GM23248 (cell line): ENCODE measurements at regions not wholly inside any gene's neighbourhood (a gene's known extent, or its start where the extent isn't known, plus 50 kb on each side); places are given as distances from the start of the nearest gene placed in this dataset.

Experiments
- DNase-seq: peaks from one replicate; pipeline ENCODE4 v3.0.0-alpha.2; 2015
- H2AFZ ChIP-seq: fragments of 200-600 bp; sonication (generic); 2 replicates; pipeline ENCODE4 v1.6.1; 2016; ENCODE audit warnings: antibody characterized with exemption
- H3F3A ChIP-seq: fragments of 200-600 bp; sonication (generic); 2 replicates; pipeline ENCODE4 v1.6.1; 2016; ENCODE audit warnings: mild to moderate bottlenecking, antibody characterized with exemption, mixed run types; ENCODE audit not compliant: insufficient read depth
- H3K27ac ChIP-seq: fragments of 200-600 bp; sonication (generic); 2 replicates; pipeline ENCODE4 v1.5.1; 2016; ENCODE audit warnings: mild to moderate bottlenecking
- H3K27me3 ChIP-seq: fragments of 200-600 bp; sonication (generic); replicated peaks from 2 replicates; pipeline ENCODE4 v1.6.1; 2016; ENCODE audit warnings: mild to moderate bottlenecking; ENCODE audit not compliant: insufficient read depth
- H3K36me3 ChIP-seq: fragments of 200-600 bp; sonication (generic); 2 replicates; pipeline ENCODE4 v1.6.1; 2016; ENCODE audit warnings: low read depth, mild to moderate bottlenecking
- H3K4me1 ChIP-seq: fragments of 200-600 bp; sonication (generic); 2 replicates; pipeline ENCODE4 v1.6.1; 2016; ENCODE audit warnings: mild to moderate bottlenecking; ENCODE audit not compliant: insufficient read depth
- H3K4me2 ChIP-seq: fragments of 200-600 bp; sonication (generic); one replicate; pipeline ENCODE4 v1.6.1; 2016; ENCODE audit warnings: mild to moderate bottlenecking; ENCODE audit not compliant: unreplicated experiment
- H3K4me3 ChIP-seq: fragments of 200-600 bp; sonication (generic); 2 replicates; pipeline ENCODE4 v1.5.1; 2016; ENCODE audit warnings: mild to moderate bottlenecking
- H3K79me2 ChIP-seq: fragments of 200-600 bp; sonication (generic); 2 replicates; pipeline ENCODE4 v1.6.1; 2016; ENCODE audit warnings: mild to moderate bottlenecking; ENCODE audit not compliant: insufficient read depth
- H3K9ac ChIP-seq: fragments of 200-600 bp; sonication (generic); 2 replicates; pipeline ENCODE4 v1.6.1; 2016; ENCODE audit warnings: mild to moderate bottlenecking
- H3K9me2 ChIP-seq: fragments of 200-600 bp; sonication (generic); 2 replicates; pipeline ENCODE4 v1.6.1; 2016; ENCODE audit warnings: mixed run types, mild to moderate bottlenecking, moderate library complexity; ENCODE audit not compliant: insufficient read depth
- H3K9me3 ChIP-seq: fragments of 200-600 bp; sonication (generic); one replicate; pipeline ENCODE4 v1.6.1; 2017; ENCODE audit warnings: low read depth
- H4K20me1 ChIP-seq: fragments of 200-600 bp; sonication (generic); 2 replicates; pipeline ENCODE4 v1.6.0; 2016; ENCODE audit not compliant: insufficient read depth
- EZH2 ChIP-seq: fragments of 200-600 bp; sonication (generic); IDR thresholded peaks from 2 replicates; pipeline ENCODE4 v1.6.1; 2018; ENCODE audit warnings: antibody characterized with exemption, mild to moderate bottlenecking; ENCODE audit not compliant: insufficient read depth, poor library complexity, severe bottlenecking
- EZH2phosphoT487 ChIP-seq: fragments of 200-600 bp; sonication (generic); IDR thresholded peaks from 2 replicates; pipeline ENCODE4 v1.6.1; 2018; ENCODE audit warnings: antibody characterized with exemption, moderate library complexity, mild to moderate bottlenecking, low read depth; ENCODE audit not compliant: insufficient read depth
- WGBS, 2 experiments: methylation state at CpG; one replicate each; pipeline ENCODE4 v1.1.6; 2015 to 2017; ENCODE audit warnings: low lambda C conversion rate in 2 of 2, low coverage in 1 of 2; ENCODE audit errors: missing lambda C conversion rate in 2 of 2; 5-methylcytosine and 5-hydroxymethylcytosine counted together
- in situ Hi-C: fragments of 300-500 bp; cut with MboI; formaldehyde crosslinking; loops from 2 replicates; pipeline ENCODE4 v1.15.0; 2020

DNA sequence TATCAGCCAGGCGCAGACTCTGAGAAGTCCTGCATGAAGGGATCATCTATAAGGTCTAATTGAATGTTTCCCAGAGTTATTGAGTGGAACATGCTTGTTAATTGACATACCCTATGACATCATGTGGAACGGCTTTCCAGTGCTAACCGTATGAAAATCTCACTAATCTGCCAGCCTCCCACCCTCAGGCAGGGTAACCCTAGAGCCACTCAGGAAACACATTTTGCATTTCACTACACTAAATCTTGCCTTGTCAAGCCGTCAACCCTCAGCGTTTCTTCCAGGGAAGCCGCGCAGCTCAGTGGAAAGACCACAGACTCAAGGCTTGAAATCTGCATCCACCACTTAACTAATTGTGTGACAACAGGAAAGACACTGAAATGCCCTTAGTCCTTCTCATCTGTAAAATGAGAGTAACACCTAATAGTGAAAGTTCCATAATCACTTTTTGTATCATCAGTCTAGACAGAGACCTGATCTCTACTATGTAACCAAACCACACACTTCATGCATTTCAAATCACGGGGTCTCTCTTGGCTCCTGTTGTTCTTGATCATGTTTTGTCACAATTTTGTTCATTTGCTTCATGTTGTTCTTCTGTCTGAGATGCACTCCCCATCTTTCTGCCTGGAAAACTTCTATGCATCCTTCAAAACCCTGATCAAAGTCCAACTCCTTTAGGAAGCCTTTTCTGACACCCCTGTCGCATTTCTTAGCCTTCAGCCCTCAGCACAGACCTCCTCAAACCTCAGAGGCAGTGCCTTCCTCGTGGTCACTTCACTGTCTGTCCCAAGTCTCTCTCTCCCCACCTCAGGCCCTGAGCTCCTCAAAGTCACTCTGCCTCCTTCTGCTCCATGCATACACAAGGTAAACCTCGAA, 246.5 kb downstream of the TOMM20 start:
- WGBS, 2 experiments: 83 to 85% methylated on average over 11 of the region's 11 CpGs
- in situ Hi-C loops: no loop called here
- H3F3A ChIP-seq: no peaks in the 10 kb centered on the region

DNA sequence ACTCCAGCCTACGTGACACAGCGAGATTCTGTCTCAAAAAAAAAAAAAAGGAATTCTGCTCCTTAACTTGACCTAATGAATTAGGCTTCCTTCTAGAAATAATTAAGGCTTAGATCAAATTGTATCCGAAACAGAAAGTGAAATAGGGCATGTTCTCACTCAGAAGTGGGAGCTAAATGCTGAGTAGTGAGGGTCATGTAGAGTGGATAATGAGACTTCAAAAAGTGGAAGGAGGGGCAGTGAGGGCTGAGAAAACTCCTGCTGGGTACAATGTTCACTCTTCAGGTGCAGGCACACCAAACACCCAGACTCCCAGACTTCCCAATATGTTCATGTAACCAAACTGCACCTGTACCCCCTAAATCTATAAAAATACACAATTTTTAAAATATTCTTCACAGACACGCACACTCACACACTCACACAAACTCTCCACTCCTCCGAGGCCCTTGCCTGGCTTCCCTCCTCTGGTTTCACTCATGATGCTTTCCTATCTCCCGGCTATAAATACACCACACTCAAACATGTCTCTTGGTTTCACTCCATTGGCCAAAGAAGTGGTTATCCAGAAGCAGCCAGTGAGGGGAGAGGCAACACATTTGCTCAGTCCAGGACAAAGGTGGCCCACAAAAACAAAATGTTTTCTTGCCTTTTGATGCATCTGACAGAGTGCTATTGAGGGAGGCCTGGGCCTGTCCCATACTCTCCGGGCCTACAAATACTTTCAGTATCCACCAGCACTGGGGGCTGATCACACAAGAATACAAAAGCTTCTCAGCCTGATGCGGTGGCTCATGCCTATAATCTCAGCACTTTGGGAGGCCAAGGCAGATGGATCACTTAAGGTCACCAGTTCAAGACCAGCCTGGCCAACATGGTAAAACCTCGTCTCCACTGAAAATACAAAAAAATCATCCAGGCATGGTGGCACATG, 249.2 kb downstream of the TOMM20 start:
- 0 out of 2 replicates have a peak, but pooled peaks cover 4% of the 10 kb centered on the region for H3K4me1 ChIP-seq
- TF ChIP-seq EZH2 (no peak), EZH2phosphoT487 (no peak)
- in situ Hi-C loops: no loop called here
- DNase-seq: no peak
- no peak overlapping the region for H2AFZ ChIP-seq
- H3K27me3 ChIP-seq: no peaks in the 10 kb centered on the region
- no peaks in the 10 kb centered on the region for H3K36me3 ChIP-seq
- H3K4me3 ChIP-seq: no peak overlapping the region
- H3K27ac ChIP-seq: no peak overlapping the region
- no peaks in the 10 kb centered on the region for H3K9me3 ChIP-seq
- no peak overlapping the region for H3K9ac ChIP-seq
- H3K9me2 ChIP-seq: no peaks in the 10 kb centered on the region
- H4K20me1 ChIP-seq: no peaks in the 10 kb centered on the region
- WGBS, 2 experiments: 90 to 91% methylated on average over 9 of the region's 9 CpGs
- no peaks in the 10 kb centered on the region for H3F3A ChIP-seq
- no peaks in the 10 kb centered on the region for H3K79me2 ChIP-seq
- no peak overlapping the region for H3K4me2 ChIP-seq

More for the DNA sequence above, 246.5 kb downstream of the TOMM20 start:
- Histone ChIP-seq H3K79me2 (no peaks in the 10 kb centered on the region), H4K20me1 (no peaks in the 10 kb centered on the region), H3K4me1 (peaks cover 8% of the 10 kb centered on the region), H3K4me3 (no peak overlapping the region), H3K9me2 (no peaks in the 10 kb centered on the region), H3K27me3 (no peaks in the 10 kb centered on the region), H3K4me2 (no peak overlapping the region), H2AFZ (no peak overlapping the region), H3K36me3 (no peaks in the 10 kb centered on the region), H3K9me3 (no peaks in the 10 kb centered on the region), H3K27ac (no peak overlapping the region), H3K9ac (no peak overlapping the region)
- TF ChIP-seq EZH2phosphoT487 (no peak), EZH2 (no peak)
- DNase-seq: no peak

DNA sequence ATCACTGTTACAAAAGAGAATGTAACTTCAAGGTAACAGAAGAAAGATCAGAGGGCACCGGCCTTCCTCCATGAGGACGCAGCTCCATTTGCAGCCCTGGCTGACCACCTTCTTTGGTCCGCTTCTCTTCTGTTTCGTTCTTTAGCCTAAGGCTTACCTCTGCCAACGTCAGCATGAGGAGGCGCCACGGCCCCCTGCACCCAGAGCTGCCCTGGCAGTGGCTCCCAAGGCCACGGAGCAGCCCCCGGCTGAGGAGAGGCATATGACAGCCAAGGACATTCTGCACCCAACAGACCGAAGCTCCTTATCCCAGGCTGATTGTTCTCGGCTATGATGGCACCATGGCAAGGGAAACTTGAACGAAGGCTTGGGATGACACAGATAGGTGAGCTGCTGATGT, 250.3 kb downstream of the TOMM20 start:
- H3K9me2 ChIP-seq: no peaks in the 10 kb centered on the region
- no peak overlapping the region for H3K27ac ChIP-seq
- no peaks in the 10 kb centered on the region for H4K20me1 ChIP-seq
- no peaks in the 10 kb centered on the region for H3K36me3 ChIP-seq
- DNase-seq: no peak
- H3K79me2 ChIP-seq: no peaks in the 10 kb centered on the region
- no peaks in the 10 kb centered on the region for H3K9me3 ChIP-seq
- H2AFZ ChIP-seq: no peak overlapping the region
- no peak overlapping the region for H3K9ac ChIP-seq
- no peak overlapping the region for H3K4me2 ChIP-seq
- H3K4me3 ChIP-seq: no peak overlapping the region
- WGBS, 2 experiments: 93% methylated on average over 12 of the region's 12 CpGs
- in situ Hi-C loops: no loop called here
- no peaks in the 10 kb centered on the region for H3K27me3 ChIP-seq
- 0 out of 2 replicates have a peak, but pooled peaks cover 4% of the 10 kb centered on the region for H3K4me1 ChIP-seq
- TF ChIP-seq EZH2: no peak
- no peak for TF ChIP-seq EZH2phosphoT487
- no peaks in the 10 kb centered on the region for H3F3A ChIP-seq

DNA sequence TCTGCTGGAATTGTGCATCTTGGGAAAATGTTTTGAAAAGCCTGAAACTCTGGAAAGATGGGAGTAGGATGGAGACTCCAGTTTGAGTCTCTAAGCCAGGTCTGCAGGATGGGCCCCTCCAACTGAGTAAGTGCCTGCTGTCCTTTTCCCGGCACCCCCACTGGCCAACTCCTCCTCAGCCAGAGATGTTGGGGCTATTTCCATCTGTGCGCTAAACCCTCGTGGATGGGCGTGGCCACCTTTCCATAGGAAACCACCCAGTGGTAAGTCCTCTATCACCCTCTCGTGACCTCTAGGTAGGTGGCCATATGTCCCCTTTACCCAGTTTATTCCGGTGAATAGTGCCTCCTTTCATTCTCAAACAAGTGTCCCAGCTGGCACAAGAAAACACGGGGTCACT, 250.9 kb downstream of the TOMM20 start:
- Histone ChIP-seq H3K4me2 (no peak overlapping the region), H3K79me2 (no peaks in the 10 kb centered on the region), H3K4me1 (0 out of 2 replicates have a peak, but pooled peaks cover 4% of the 10 kb centered on the region), H3K9me2 (no peaks in the 10 kb centered on the region), H2AFZ (no peak overlapping the region), H3K9me3 (no peaks in the 10 kb centered on the region), H3K27ac (no peak overlapping the region), H3K4me3 (no peak overlapping the region), H3K36me3 (no peaks in the 10 kb centered on the region), H3F3A (no peaks in the 10 kb centered on the region), H3K9ac (no peak overlapping the region), H3K27me3 (no peaks in the 10 kb centered on the region), H4K20me1 (no peaks in the 10 kb centered on the region)
- no peak for DNase-seq
- TF ChIP-seq EZH2 (no peak), EZH2phosphoT487 (no peak)
- WGBS, 2 experiments: 92 to 93% methylated on average over 7 of the region's 7 CpGs
- in situ Hi-C loops: no loop called here
